Astrocyte (in vitro differentiated cells and primary cell): ENCODE measurements at regions not wholly inside any gene's neighbourhood (a gene's known extent, or its start where the extent isn't known, plus 50 kb on each side); places are given as distances from the start of the nearest gene placed in this dataset.

Experiments used
- DNase-seq: peaks from one replicate; pipeline ENCODE4 v3.0.0-alpha.2; 2010; ENCODE audit warnings: low read depth
- FAIRE-seq: peaks from 2 replicates; lab custom pipeline; 2011; peaks lifted over from hg19 to GRCh38; lab: Jason Lieb, UNC
- H2AFZ ChIP-seq: 2 replicates; pipeline ENCODE4 v1.6.0; 2012; ENCODE audit warnings: low read depth, low read length, inconsistent platforms
- H3K27ac ChIP-seq: 2 replicates; pipeline ENCODE4 v1.5.1; 2011; ENCODE audit warnings: low read depth, low read length, inconsistent platforms
- H3K27me3 ChIP-seq: 2 replicates; pipeline ENCODE4 v1.6.0; 2011; ENCODE audit warnings: low read length, inconsistent platforms; ENCODE audit not compliant: insufficient read depth
- H3K36me3 ChIP-seq: 2 replicates; pipeline ENCODE4 v1.5.1; 2011; ENCODE audit warnings: low read length, inconsistent platforms; ENCODE audit not compliant: insufficient read depth
- H3K4me1 ChIP-seq: 2 replicates; pipeline ENCODE4 v1.5.1; 2011; ENCODE audit warnings: low read length, inconsistent platforms; ENCODE audit not compliant: insufficient read depth
- H3K4me2 ChIP-seq: 2 replicates; pipeline ENCODE4 v1.6.0; 2012; ENCODE audit warnings: low read length, inconsistent platforms
- H3K4me3 ChIP-seq: 2 replicates; pipeline ENCODE4 v1.5.1; 2011; ENCODE audit warnings: low read depth, mild to moderate bottlenecking, low read length, inconsistent platforms; ENCODE audit not compliant: insufficient read depth
- H3K79me2 ChIP-seq: 2 replicates; pipeline ENCODE4 v1.6.0; 2012; ENCODE audit warnings: mild to moderate bottlenecking, low read length, inconsistent platforms; ENCODE audit not compliant: insufficient read depth
- H3K9ac ChIP-seq: 2 replicates; pipeline ENCODE4 v1.6.0; 2012; ENCODE audit warnings: mild to moderate bottlenecking, low read length, inconsistent platforms
- H3K9me3 ChIP-seq: 2 replicates; pipeline ENCODE4 v1.5.1; 2012; ENCODE audit warnings: low read depth, mild to moderate bottlenecking, low read length, inconsistent platforms; ENCODE audit not compliant: insufficient read depth
- H4K20me1 ChIP-seq: 2 replicates; pipeline ENCODE4 v1.6.0; 2012; ENCODE audit warnings: low read length, inconsistent platforms; ENCODE audit not compliant: insufficient read depth
- H3K27ac Mint-ChIP-seq: one replicate; pipeline ENCODE4 v1.8.0; 2021; ENCODE audit warnings: mild to moderate bottlenecking, mixed read lengths; ENCODE audit not compliant: unreplicated experiment
- H3K27me3 Mint-ChIP-seq: one replicate; pipeline ENCODE4 v1.8.0; 2021; ENCODE audit warnings: low read depth, mixed read lengths; ENCODE audit not compliant: unreplicated experiment
- H3K36me3 Mint-ChIP-seq: one replicate; pipeline ENCODE4 v1.8.0; 2021; ENCODE audit warnings: low read depth, mixed read lengths; ENCODE audit not compliant: unreplicated experiment
- H3K4me1 Mint-ChIP-seq: one replicate; pipeline ENCODE4 v1.8.0; 2021; ENCODE audit warnings: low read depth, mixed read lengths; ENCODE audit not compliant: unreplicated experiment
- H3K4me3 Mint-ChIP-seq: one replicate; pipeline ENCODE4 v1.8.0; 2021; ENCODE audit warnings: mild to moderate bottlenecking, moderate library complexity, mixed read lengths; ENCODE audit not compliant: unreplicated experiment
- H3K9me3 Mint-ChIP-seq: one replicate; pipeline ENCODE4 v1.8.0; 2021; ENCODE audit warnings: mild to moderate bottlenecking, mixed read lengths; ENCODE audit not compliant: unreplicated experiment
- EZH2 ChIP-seq: IDR thresholded peaks from 2 replicates; pipeline ENCODE4 v1.6.1; 2012; ENCODE audit warnings: mild to moderate bottlenecking, low read length, inconsistent platforms; ENCODE audit not compliant: insufficient read depth
- TF ChIP-seq, protein P1 (sequence below): IDR thresholded peaks from 2 replicates; pipeline ENCODE4 v1.5.1; 2011; ENCODE audit warnings: low read depth, mild to moderate bottlenecking, inconsistent platforms, low read length, moderate library complexity; ENCODE audit not compliant: insufficient read depth

DNA sequence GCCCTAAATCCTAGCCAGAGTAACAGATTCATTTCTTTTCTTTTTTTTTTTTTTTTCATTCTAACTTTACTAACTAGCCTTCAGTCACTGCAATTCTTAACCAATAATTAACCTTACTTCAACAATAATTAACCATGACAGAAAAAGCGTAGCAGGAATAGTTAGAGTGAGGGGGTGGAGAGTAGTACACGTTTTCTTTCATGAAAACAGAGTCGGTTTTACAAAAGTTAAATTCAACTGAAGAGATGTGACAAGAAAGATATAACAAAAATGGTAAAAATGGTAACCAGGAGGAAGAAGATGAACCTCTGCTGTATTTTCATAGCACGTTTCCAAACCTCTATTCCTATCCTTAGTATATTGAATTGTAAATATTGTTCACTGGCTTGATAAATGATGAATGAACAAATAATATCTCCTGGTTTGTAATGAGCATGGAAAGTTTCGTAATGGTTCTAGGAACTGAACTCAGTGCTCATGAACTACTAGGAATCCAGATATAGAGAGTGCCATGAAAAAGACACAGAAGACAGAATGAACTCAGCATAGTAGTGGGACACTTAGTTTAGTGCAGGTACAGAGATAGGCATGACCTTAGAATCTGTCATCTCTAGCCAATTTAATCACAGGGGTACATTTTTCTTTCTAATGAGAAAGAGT lies 116.5 kb upstream of the ANO5 start:
- TF ChIP-seq EZH2: no peak
- TF ChIP-seq, protein P1, sequence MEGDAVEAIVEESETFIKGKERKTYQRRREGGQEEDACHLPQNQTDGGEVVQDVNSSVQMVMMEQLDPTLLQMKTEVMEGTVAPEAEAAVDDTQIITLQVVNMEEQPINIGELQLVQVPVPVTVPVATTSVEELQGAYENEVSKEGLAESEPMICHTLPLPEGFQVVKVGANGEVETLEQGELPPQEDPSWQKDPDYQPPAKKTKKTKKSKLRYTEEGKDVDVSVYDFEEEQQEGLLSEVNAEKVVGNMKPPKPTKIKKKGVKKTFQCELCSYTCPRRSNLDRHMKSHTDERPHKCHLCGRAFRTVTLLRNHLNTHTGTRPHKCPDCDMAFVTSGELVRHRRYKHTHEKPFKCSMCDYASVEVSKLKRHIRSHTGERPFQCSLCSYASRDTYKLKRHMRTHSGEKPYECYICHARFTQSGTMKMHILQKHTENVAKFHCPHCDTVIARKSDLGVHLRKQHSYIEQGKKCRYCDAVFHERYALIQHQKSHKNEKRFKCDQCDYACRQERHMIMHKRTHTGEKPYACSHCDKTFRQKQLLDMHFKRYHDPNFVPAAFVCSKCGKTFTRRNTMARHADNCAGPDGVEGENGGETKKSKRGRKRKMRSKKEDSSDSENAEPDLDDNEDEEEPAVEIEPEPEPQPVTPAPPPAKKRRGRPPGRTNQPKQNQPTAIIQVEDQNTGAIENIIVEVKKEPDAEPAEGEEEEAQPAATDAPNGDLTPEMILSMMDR: no peak
- H3K27ac ChIP-seq: no peak overlapping the region
- H3K36me3 ChIP-seq: no peaks in the 10 kb centered on the region
- H3K36me3 Mint-ChIP-seq: no peaks in the 10 kb centered on the region
- H3K4me3 ChIP-seq: no peak overlapping the region
- H3K4me1 ChIP-seq: no peaks in the 10 kb centered on the region
- H3K4me2 ChIP-seq: no peak overlapping the region
- peaks cover 3% of the 10 kb centered on the region for H3K9me3 ChIP-seq
- no peaks in the 10 kb centered on the region for H3K4me1 Mint-ChIP-seq
- no peak overlapping the region for H3K9ac ChIP-seq
- H2AFZ ChIP-seq: no peak overlapping the region
- H3K27me3 Mint-ChIP-seq: no peaks in the 10 kb centered on the region
- no peak overlapping the region for H3K27ac Mint-ChIP-seq
- H3K4me3 Mint-ChIP-seq: no peak overlapping the region
- H3K27me3 ChIP-seq: no peaks in the 10 kb centered on the region
- no peak for DNase-seq
- H4K20me1 ChIP-seq: no peaks in the 10 kb centered on the region
- no peak for FAIRE-seq
- no peaks in the 10 kb centered on the region for H3K79me2 ChIP-seq
- no peaks in the 10 kb centered on the region for H3K9me3 Mint-ChIP-seq

DNA sequence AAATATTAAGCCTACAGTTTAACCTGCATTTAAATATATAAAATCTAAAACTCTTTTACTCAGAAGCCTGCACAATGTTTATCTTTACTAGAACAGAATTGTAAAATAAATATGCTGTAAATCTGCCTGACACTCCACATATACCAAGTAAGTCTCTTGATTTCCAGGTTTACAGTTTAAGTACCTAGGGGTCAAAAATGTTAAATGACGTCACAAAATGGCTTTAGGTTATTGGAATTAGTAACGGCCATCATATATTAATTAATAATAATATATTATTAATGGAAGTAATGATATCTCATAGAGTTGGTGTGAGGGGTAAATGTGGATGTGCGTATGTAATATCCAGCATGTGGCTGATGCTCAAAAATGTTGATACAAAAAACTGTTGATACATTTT lies 114.8 kb upstream of the ANO5 start:
- no peak for TF ChIP-seq EZH2
- TF ChIP-seq, protein P1: no peak
- H2AFZ ChIP-seq: no peak overlapping the region
- H3K9me3 ChIP-seq: peaks cover 3% of the 10 kb centered on the region
- H3K79me2 ChIP-seq: no peaks in the 10 kb centered on the region
- Mint-ChIP-seq H3K36me3 (no peaks in the 10 kb centered on the region), H3K27ac (no peak overlapping the region), H3K9me3 (no peaks in the 10 kb centered on the region), H3K4me3 (no peak overlapping the region), H3K4me1 (no peaks in the 10 kb centered on the region), H3K27me3 (no peaks in the 10 kb centered on the region)
- no peaks in the 10 kb centered on the region for H3K4me1 ChIP-seq
- no peak for FAIRE-seq
- H3K36me3 ChIP-seq: no peaks in the 10 kb centered on the region
- H3K27ac ChIP-seq: no peak overlapping the region
- H3K27me3 ChIP-seq: no peaks in the 10 kb centered on the region
- no peak overlapping the region for H3K9ac ChIP-seq
- no peak overlapping the region for H3K4me3 ChIP-seq
- no peak for DNase-seq
- no peak overlapping the region for H3K4me2 ChIP-seq
- H4K20me1 ChIP-seq: no peaks in the 10 kb centered on the region

DNA sequence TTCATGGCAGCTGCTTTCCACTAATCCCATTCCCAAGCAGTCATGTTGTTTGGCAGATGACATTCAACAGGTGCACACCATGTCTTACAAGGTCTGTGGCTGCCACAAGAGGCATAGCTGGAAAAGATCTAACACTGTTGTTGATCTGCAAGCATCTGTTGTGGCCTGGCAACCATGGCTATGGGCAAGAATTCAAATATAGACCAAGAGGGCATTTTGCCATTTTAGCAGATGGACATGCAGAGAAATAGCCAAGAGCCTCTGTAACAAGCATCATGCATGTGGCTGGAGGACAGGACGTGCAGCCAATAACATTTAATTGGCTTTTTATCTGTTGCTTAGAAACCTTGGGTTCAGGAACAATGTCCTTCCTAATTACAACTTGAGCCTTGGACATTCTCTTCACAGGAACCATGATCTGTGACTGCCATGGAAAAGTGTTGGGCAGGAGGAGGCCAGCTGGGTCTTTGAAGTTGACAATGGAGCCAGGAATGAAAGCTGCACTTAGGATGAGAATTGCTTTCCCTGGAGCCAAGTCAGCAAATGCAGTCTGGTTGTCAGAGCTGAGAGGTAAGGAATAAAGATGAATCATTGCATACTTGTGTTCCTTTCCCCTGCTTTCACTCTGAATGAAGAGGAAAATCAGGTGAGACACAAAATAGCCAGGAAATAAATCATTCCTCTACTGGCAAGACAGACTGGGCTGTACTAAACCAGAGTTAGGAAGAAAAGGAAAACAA lies 113.6 kb upstream of the ANO5 start:
- Histone ChIP-seq H3K27ac (no peak overlapping the region), H3K36me3 (no peaks in the 10 kb centered on the region), H3K4me3 (no peak overlapping the region), H3K4me1 (no peaks in the 10 kb centered on the region), H3K79me2 (no peaks in the 10 kb centered on the region), H2AFZ (no peak overlapping the region), H4K20me1 (no peaks in the 10 kb centered on the region), H3K9ac (no peak overlapping the region), H3K9me3 (peaks cover 3% of the 10 kb centered on the region), H3K4me2 (no peak overlapping the region), H3K27me3 (no peaks in the 10 kb centered on the region)
- H3K27me3 Mint-ChIP-seq: no peaks in the 10 kb centered on the region
- peaks cover 4% of the 10 kb centered on the region for H3K4me1 Mint-ChIP-seq
- no peak overlapping the region for H3K4me3 Mint-ChIP-seq
- no peaks in the 10 kb centered on the region for H3K36me3 Mint-ChIP-seq
- no peaks in the 10 kb centered on the region for H3K9me3 Mint-ChIP-seq
- no peak overlapping the region for H3K27ac Mint-ChIP-seq
- FAIRE-seq: no peak
- no peak for TF ChIP-seq EZH2
- TF ChIP-seq, protein P1: no peak
- DNase-seq: no peak
